CD4-positive, alpha-beta T cell treated with Interleukin-17A for 1 hour (primary cell): ENCODE measurements at regions not wholly inside any gene's neighbourhood (a gene's known extent, or its start where the extent isn't known, plus 50 kb on each side); places are given as distances from the start of the nearest gene placed in this dataset.
"Not testable (repeated sequence)": the region's sequence is repeated elsewhere in the genome, so short reads cannot be mapped to it uniquely, and the experiment has no call there.

Source experiments
- DNase-seq: peaks from one replicate; pipeline ENCODE4 v3.0.0-alpha.2; 2020

DNA sequence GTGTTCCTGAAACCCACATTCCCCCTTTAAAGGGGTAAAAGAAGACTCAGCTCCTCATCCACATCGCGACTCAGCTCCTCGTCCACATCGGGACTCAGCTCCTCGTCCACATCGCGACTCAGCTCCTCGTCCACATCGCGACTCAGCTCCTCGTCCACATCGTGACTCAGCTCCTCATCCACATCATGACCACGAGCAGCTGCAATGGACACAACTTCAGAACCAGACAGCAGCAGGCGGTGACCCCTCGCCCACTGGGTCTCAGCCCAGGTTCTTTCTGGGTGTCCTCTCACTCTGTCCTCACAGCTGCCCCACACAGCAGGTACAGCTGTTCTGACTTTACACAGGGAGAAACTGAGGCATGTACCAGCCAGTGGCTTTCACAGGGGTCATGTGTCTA is 163.5 kb upstream of the SALL3 start:
- DNase-seq, result no peak

DNA sequence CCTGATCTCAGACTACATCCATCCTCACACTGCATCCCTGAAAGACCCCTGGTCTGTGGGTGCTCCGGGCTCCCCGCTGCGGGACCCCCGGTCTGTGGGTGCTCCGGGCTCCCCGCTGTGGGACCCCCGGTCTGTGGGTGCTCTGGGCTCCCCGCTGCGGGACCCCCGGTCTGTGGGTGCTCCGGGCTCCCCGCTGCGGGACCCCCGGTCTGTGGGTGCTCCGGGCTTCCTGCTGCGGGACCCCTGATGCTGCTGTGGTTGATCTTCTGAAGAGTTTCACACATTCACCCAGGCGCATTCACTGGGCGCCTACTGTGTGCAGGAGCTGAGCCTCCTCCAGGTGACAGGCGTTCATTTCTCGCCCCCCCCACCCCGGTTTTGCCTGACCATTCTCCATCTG is 162.7 kb upstream of the SALL3 start:
- DNase-seq, result no peak

DNA sequence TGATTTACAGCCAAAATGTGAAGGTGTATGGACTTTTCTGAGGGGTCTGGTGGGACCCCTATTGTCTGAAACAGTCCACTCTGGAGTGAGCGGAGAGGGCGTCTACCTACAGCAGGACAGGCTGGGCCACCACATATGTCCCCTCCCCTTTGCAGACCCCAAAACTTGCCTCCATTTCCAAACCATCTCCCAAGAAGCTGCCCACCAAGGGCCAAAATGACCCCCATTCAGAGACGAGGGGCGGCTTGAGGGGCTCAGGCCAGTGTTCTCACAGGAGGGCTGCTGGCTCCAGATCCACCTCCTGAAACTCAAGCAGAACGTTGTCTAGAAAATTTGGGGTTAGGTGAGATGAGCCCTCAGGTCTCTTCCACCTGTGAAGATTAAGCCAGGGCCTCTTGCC is 161.1 kb upstream of the SALL3 start:
- no peak for DNase-seq

DNA sequence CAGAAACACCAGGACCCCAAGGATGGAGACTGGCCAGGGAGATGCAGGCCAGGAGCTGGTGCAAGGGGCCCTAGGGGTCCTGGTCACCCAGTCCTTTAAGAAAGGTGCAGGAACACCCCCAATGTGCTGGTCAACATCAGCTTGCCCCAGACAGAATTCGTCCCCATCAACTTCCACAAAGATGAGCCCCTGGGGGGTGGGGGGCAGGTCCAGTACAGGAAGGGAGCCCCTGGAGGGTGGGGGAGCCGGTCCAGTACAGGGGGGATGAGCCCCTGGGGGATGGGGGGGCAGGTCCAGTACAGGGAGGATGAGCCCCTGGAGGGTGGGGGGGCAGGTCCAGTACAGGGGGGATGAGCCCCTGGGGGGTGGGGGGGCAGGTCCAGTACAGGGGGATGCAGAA is 160.7 kb upstream of the SALL3 start:
- DNase-seq, result no peak

DNA sequence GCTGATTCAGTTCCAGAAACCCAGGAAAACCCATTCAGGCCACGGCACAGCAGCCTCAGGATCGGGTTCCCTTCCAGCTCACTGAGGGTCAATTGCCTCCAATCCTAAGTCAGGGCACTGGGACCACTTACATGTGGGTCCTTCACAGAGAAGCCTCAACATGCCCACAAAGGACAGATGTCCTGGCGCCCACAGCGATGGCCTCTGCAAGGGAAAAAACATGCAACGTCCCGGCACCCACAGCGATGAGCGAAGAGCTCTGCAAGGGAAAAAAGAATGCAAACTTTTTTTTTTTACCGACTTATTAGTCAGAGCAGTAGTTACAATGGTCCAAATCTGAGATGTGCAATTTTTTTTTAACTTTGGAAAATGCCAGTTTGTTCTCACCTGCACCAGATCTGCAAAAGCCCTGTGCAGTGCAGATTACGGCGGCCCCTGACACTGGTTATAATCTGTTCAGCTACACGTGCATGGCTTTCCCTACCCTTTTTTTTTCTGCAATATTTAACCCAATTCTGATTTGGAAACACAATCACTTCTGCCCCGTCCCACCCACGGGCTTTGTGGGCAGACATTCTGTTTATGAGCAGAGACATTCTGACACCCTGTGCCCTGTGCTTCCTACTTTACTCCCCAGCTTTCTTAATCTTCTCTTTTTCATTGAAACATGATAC is 159.3 kb upstream of the SALL3 start:
- no peak for DNase-seq

DNA sequence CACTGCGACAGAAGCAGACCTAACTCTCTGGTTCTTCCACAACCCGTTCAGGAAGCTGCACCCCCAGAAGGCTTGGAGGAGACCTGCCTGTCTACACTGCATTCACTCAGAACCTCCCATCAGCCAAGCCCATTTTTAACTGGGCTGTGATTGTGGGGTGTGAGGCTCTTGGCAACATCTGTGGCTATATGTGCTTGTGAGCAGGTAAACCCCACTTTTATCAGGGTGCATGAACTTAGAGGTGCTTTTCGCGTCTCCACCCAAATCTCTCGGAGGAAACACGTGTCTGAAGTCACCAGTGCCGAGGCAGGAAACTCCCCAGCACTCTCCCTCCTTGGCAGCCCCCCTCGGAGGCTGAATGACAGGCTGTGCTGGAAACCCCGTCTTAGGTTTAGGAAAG is 158.2 kb upstream of the SALL3 start:
- DNase-seq, result no peak

DNA sequence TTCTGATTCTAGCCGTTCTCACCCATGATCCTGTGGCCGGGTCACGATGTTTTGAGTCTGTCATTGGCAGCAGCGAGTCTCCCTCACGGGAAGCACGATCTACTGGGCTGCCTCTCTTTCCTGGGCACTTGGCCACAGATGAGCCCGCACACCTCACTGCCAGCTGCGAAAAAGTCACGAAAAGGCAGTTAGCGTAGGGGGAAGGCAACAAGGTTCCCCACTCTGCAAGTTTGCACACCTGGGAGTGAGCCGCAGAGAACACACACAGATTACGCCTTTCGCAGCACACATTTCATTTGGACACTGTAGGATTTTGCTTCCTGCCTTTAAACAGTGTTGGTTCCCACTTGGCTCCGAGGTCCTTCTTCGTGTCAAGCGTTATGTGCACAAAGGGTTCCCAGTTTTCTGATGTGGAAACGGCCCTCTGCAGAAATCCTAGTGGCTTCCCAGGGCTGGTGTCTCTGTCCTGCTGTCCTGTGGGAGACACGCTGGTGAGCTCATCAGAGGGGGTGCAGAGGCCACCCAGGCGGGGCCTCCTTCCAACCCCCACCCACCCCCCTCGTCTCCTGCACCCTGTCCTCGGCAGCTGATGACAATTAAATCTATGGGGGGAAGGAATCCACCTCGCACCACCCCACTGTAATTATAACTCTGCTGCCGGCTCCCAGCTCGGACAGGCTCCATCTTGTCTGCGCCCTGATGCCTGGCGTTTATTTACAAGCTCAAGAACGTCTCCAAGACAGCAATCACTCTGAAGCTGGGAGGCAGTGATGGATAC is 157.3 kb upstream of the SALL3 start:
- no peak for DNase-seq

DNA sequence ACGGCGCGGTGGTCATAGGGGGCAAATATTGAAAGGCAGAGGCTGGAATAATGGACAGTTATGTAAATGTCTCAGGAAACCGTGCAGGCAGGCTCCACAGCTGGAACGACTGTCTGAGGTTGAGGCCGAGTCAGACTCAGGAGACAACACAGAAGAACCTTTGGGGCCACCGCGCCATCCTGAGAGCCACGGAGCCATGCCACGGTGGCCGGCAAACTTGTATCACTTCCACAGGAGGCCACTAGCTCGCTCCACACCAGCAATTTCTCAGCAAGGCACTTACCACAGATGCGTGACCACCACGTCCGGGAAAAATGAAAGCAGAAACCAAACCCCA is 156.7 kb upstream of the SALL3 start:
- no peak for DNase-seq

DNA sequence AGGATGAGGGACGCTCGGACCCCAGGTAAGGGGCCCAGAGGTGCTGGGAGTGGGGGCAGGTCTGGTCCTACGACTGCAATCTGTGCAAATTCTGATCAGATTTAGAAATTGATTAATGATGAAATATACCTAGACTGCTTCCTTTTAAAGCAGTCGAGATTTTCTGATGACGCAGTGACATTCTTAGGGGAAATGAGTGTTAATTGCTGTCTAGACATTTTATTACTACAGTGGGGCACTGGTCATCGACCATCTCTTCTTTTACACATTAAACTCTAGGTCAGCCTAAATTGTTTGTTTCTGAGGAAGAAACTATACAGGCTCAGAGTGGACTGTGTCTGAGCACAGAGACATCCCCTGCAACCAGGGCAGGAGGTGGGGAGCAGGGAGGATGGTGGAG is 154.4 kb upstream of the SALL3 start:
- no peak for DNase-seq

DNA sequence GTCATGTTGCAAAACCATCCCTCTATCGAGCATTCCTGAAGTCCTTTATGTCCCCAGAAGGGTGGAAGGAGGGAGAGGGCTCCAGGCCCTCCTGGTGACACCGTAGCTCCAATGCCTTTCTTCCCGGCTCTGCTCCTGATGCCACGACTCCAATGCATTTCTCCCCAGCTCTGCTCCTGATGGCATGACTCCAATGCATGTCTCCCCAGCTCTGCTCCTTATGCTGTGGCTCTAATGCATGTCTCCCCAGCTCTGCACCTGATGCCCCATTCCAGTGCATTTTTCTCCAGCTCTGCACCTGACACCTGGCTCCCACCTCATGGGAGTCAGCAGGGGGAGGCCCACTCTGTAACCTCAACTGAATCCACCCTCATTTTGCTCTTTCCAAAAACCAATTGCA is 153.0 kb upstream of the SALL3 start:
- DNase-seq, result no peak

DNA sequence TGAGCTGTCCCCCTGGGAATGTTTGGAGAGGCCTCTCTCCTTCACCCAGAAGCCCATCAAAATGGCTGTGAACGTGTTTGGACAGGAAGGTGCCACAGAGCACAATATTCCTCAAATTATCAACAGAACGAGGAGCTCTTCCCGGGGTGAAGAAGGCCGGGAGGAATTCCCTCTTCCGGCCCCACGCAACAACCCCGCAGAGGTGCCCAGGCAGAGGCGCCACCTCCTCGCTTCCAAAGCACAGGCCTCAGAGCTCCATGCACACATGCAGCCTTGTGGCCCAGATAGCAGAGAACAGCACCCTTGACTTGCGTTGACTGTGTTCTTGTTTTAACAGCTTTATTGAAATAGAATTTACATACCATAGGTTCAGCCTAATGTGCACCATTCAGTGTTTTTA is 152.5 kb upstream of the SALL3 start:
- DNase-seq, result no peak

DNA sequence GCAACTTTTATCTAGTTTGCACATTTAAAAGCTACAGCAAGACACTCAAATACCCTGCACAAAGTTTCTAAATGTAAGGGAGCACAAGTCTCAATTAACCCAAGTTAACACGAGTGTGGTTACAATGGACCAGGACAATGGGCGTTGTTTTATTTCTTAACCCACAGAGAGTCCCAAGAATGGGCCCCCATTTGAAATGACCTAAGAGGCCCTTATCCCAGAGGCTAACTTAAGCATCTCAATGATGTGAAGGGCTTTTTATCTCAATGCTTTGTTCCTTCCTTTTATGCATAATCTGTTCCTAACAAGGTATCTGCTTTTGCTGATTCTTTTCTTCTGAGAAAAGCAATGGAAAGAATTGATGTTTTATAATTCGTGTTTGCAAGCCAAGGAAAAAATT is 151.5 kb upstream of the SALL3 start:
- no peak for DNase-seq

DNA sequence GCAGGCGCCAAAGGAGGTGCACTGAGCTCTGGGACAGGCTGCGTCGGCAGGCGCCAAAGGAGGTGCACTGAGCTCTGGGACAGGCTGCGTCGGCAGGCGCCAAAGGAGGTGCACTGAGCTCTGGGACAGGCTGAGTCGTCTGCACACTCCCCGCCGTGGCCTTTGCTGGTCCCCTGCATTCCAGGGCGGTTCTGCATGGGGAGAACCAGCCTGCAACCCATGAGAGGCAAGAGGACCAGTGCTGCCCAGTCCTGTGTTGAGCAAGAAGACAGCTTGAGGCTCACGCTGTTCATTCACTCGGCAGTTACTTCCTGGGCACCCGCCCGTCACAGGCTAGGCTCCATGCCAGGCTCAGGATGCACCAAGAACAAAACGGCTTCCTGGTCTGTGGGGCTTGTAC is 150.6 kb upstream of the SALL3 start:
- not testable (repeated sequence) for DNase-seq

DNA sequence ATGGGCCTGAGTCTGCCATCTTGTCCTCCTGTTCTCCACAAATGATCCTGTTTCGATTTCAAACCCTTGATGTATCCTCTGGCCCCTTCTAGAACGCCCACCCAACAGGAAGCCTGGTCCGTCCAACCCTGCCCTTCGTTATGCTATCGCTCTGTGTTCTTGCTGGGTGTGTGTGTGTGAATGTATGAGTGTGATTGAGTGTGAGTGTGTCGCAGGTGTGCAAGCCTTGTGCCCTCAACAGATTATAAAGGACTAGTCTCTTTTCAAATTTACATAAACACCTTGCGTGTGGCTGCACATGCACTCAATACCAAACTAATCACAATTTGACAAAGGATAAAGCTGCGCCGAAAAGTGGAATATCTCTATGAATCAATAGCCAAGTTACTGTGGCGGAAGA is 149.5 kb upstream of the SALL3 start:
- no peak for DNase-seq

DNA sequence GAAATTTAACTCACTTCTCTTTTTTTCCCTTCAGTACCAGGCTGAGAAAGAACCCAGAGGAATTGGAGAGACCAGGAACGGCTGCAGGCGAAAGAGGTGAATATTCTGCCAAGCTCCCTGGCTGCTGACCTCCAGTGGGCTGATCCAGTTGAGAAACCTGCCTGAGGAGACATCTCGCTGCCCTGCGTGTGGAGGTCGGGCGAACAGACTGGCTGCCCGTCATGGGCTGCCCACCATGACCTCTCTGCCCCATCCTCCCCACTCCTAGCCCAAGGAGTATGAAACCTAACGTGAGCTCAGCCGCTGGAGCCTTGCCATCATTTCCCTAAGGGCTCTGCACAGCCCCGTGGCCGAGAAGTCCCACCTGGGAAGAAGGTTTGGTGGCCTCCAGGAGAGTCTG is 148.8 kb upstream of the SALL3 start:
- DNase-seq, result no peak

DNA sequence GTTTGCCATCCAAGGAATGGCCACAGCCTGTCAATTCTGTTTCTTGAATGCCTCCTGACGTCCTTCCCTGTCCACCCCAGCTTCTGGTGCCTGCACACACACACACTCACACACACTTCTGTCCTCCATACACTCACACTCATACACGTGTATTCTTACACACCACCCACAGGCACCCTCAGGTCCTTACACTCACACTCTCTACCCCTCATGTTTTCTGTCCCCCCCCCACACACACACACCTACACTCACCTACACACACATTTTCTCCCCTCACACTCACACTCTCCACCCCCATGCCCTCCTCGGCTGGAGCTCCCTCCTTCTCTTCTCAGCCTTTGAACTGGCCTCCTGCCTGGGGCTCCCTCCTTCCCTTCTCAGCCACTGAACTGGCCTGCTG is 148.0 kb upstream of the SALL3 start:
- DNase-seq, result no peak

DNA sequence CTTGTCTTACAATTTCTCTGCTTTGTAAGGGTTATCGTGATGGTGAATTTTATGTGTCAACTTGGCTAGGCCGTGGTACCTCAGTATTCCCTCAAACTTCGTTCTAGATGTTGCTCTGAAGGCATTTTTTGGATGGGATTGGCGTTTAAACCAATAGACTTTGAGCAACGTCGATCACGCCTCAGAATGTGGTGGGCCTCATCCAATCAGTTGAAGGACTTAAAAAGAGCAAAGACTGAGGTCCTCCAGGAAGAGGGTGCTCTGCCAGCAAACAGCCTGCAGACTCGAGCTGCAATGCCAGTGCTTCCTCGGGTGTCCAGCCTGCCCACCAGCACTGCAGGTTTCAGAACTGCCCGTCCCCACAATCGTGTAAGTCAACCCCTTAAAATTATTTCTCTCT is 145.8 kb upstream of the SALL3 start:
- no peak for DNase-seq

DNA sequence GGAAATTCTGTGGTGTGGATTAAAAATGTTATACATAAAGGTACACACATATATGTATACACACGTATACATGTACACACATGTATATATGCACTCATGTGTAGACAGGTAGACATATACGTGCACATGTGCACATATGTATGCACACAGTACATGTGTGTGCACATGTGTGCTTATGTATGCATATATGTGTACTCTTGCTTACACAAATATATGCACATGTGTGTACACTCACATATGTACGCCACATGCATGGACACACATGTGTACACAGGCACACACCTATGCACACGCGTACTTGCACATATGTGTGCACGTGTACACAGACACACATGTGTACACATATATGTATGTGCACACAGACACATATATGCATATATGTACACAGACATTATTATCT is 142.8 kb upstream of the SALL3 start:
- DNase-seq, result no peak

DNA sequence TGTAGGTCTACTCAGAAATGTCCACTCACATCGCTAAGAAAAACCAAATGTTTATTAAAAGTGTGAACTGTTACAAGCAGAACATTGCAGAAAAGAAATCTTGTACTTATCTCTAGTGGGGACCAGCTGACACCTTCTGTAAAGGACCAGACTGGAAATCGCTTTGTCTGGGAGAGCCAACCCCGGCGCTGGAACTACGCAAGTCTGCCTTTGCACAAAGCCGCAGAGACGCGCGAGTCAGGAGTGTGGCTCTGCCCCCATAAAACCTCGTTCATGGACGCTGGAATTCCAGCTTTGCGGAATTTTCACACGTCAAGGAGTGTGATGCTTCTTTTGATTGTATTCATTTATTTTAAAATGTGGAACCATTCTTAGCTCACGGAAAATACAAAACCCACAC is 141.9 kb upstream of the SALL3 start:
- DNase-seq, result no peak

DNA sequence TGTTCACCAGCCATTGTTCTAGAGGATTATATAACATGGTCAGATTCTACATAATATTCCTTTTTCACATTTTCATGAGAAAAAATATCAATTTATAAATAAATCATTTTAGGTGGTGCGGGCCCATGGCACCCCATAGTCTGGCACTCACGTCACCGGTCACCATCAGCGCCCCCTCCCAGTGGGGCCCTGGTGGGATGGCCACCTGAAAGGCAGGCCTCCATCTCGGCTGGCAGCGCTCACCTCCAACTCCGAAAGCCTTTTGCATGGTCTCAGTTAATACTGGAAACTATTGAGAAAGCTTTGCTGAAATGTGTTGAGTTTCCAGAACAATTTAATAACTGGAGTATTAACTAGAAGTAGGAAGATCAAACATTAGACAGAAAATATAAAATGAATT is 141.4 kb upstream of the SALL3 start:
- no peak for DNase-seq

DNA sequence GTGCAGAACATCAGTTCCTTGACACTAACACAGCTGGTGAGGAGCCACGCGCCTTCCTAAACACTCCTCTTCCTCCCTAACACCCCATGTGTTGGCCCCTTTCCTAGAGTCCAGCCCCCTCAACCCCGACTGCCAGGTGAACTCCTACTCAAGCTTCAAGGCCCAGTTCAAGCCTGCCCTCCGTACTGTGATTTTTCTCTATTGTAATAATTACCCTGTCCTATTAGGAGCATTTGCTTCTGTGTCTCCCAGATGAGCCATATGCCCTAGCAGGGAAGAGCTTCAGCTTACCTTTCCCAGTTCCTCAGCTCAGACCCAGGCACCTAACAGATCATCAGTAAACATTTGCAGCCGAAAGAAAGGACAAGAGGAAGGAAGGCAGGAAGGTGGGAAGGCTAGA is 130.6 kb upstream of the SALL3 start:
- DNase-seq, result no peak

DNA sequence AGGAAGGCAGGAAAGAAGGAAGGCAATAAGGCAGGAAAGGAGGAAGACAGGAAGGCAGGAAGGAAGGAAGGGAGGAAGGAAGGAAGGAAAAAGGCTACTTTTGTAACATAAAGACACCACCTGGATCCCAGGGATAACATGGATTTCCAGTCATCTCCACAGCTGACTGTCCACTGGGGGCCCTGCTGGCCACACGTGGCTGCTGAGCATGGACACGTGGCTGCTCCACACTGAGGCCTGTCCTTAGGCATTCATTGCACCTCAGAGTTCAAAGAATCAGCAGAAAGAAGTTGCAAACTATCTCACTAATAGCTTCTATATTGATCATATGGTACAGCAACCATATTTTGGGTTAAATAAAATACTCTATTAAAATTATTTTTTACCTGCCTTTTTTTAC is 130.2 kb upstream of the SALL3 start:
- DNase-seq, result no peak

DNA sequence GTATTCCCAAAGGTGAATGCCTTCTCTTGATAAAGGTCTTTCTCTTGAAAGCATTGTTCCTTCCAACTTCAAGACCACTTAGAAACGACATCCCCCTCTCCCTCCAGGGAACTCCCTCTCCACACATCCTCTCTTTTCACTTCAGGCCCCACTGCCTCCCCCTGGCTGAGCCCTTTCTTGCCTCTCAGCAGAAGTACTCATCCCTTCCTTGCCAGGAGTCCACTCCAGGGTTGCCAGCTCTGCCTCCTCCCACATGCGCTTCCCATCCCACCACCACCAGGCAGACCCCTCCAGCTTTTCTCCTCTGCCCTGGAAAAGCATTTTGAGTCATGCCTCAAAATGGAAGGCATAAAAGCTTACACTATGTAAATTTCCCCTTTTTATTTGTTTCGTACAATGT is 126.3 kb upstream of the SALL3 start:
- DNase-seq, result no peak

DNA sequence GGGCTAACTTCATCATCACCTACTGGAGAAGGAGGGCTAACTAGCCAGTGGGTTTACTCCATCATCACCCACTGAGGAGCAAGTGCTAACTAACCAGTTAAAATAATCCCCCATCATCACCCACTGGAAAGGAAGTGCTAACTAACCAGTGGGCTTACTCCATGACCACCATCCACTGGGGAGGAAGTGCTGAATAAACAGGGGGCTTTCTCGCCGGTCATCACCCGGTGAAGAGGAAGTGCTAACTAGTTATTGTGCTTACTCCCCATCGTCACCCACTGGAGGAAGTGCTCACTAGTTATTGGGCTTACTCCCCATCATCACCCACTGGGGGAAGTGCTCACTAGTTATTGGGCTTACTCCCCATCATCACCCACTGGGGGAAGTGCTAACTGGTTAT is 124.4 kb upstream of the SALL3 start:
- no peak for DNase-seq
